SK-N-SH (cell line): ENCODE measurements at regions not wholly inside any gene's neighbourhood (a gene's known extent, or its start where the extent isn't known, plus 50 kb on each side); places are given as distances from the start of the nearest gene placed in this dataset.

Source experiments
- CTCF ChIP-seq: fragments of 200-600 bp; sonication (generic); IDR thresholded peaks from 2 replicates; pipeline ENCODE4 v1.6.1; 2017; ENCODE audit warnings: antibody characterized with exemption, mild to moderate bottlenecking, moderate library complexity
- MAX ChIP-seq: IDR thresholded peaks from 2 replicates; pipeline ENCODE4 v1.4.0; 2012; ENCODE audit warnings: low read depth
- USF1 ChIP-seq: IDR thresholded peaks from 2 replicates; pipeline ENCODE4 v1.4.0; 2012; ENCODE audit warnings: low read depth, borderline replicate concordance

GRCh38 chr10:36042135-36042534, 400.0 kb upstream of the FZD8 start:
- TF ChIP-seq CTCF (no peak), MAX (no peak), USF1 (no peak)
